ENCODE measurements at regions not wholly inside any gene's neighbourhood (a gene's known extent, or its start where the extent isn't known, plus 50 kb on each side); places are given as distances from the start of the nearest gene placed in this dataset.
"Not testable (repeated sequence)": the region's sequence is repeated elsewhere in the genome, so short reads cannot be mapped to it uniquely, and the experiment has no call there.

- DNase-seq = no peak
Observed at GRCh38 chr5:176133289-176133870, 104.8 kb upstream of the SIMC1 start.

GRCh38 chr5:176133877-176134276, 104.3 kb upstream of the SIMC1 start:
- ATAC-seq (no peak), DNase-seq (no peak)
- intact Hi-C loops (cut with DNase I) = no loop called here
- Histone ChIP-seq H3K27ac (no peak overlapping the region), H3K9me3 (no peaks in the 10 kb centered on the region), H3K27me3 (no peaks in the 10 kb centered on the region), H3K4me3 (no peak overlapping the region), H3K4me1 (peaks cover 14% of the 10 kb centered on the region), H3K36me3 (replicated peaks in 1 of 2; ENCODE audit: insufficient read depth in 1 of 2, low read depth in 2 of 2) (no peaks in the 10 kb centered on the region)
- WGBS, 2 donors = 30 to 67% methylated on average over 11 to 15 of the region's 15 CpGs
- TF ChIP-seq, protein P1, sequence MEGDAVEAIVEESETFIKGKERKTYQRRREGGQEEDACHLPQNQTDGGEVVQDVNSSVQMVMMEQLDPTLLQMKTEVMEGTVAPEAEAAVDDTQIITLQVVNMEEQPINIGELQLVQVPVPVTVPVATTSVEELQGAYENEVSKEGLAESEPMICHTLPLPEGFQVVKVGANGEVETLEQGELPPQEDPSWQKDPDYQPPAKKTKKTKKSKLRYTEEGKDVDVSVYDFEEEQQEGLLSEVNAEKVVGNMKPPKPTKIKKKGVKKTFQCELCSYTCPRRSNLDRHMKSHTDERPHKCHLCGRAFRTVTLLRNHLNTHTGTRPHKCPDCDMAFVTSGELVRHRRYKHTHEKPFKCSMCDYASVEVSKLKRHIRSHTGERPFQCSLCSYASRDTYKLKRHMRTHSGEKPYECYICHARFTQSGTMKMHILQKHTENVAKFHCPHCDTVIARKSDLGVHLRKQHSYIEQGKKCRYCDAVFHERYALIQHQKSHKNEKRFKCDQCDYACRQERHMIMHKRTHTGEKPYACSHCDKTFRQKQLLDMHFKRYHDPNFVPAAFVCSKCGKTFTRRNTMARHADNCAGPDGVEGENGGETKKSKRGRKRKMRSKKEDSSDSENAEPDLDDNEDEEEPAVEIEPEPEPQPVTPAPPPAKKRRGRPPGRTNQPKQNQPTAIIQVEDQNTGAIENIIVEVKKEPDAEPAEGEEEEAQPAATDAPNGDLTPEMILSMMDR (IDR thresholded peaks at IDR 0.05) = no peak
- TF ChIP-seq POLR2A (IDR thresholded peaks at IDR 0.05) = no peak

More at GRCh38 chr5:176133289-176133870, 104.8 kb upstream of the SIMC1 start:
- Histone ChIP-seq H3K27ac (no peak overlapping the region), H3K36me3 (replicated peaks in 1 of 2; ENCODE audit: insufficient read depth in 1 of 2, low read depth in 2 of 2) (no peaks in the 10 kb centered on the region), H3K27me3 (no peaks in the 10 kb centered on the region), H3K4me3 (no peak overlapping the region), H3K9me3 (no peaks in the 10 kb centered on the region), H3K4me1 (peaks cover 14% of the 10 kb centered on the region)
- ATAC-seq = no peak
- WGBS, 2 donors = 6 to 10% methylated on average over 27 to 34 of the region's 34 CpGs
- intact Hi-C loops (cut with DNase I) = no loop called here
- TF ChIP-seq, protein P1 (IDR thresholded peaks at IDR 0.05) = no peak
- TF ChIP-seq POLR2A (IDR thresholded peaks at IDR 0.05) = no peak

- no peaks in the 10 kb centered on the region for H3K27me3 ChIP-seq
- no peak for DNase-seq
- peaks cover 14% of the 10 kb centered on the region for H3K4me1 ChIP-seq
- no peak overlapping the region for H3K27ac ChIP-seq
- 39 to 46% methylated on average over 16 to 17 of the region's 17 CpGs for WGBS, 2 donors
- no peak for ATAC-seq
- intact Hi-C loops (cut with DNase I) = no loop called here
- no peaks in the 10 kb centered on the region for H3K36me3 ChIP-seq (replicated peaks in 1 of 2; ENCODE audit: insufficient read depth in 1 of 2, low read depth in 2 of 2)
- H3K9me3 ChIP-seq = no peaks in the 10 kb centered on the region
- H3K4me3 ChIP-seq = no peak overlapping the region
- no peak for TF ChIP-seq POLR2A (IDR thresholded peaks at IDR 0.05)
- TF ChIP-seq, protein P1 (IDR thresholded peaks at IDR 0.05) = no peak
Observed at GRCh38 chr5:176134529-176135223, 103.5 kb upstream of the SIMC1 start.

GRCh38 chr5:176140138-176140537, 98.1 kb upstream of the SIMC1 start:
- H3K27me3 ChIP-seq; DNase-seq; H3K27ac ChIP-seq; H3K9me3 ChIP-seq; H3K36me3 ChIP-seq (replicated peaks in 1 of 2; ENCODE audit: insufficient read depth in 1 of 2, low read depth in 2 of 2); H3K4me1 ChIP-seq; ATAC-seq; intact Hi-C loops (cut with DNase I); H3K4me3 ChIP-seq: not testable (repeated sequence)
- 74 to 77% methylated on average over 1 of the region's 1 CpG for WGBS, 2 donors

DNA sequence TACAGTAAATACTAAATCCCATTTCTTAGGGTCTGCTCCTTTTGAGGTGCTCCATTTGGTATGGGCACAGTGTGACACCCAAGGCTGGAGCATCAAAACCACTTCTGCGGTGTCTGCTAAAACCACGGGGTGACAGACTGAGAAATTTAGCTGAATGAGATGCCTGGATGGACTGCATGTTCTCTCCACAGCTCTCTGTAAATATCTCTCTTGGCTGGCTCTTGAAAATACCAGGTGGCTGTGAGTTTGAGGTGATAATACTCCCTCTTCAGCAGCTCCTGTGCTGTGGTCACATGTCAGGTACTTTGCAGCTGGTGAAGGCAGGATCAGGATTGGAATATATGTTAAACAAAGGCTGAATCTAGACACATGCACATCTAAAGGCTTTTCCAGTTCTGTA, 93.7 kb upstream of the SIMC1 start:
- H3K27ac ChIP-seq = no peak overlapping the region
- no peaks in the 10 kb centered on the region for H3K27me3 ChIP-seq
- TF ChIP-seq, protein P1 (IDR thresholded peaks at IDR 0.05) = no peak
- no peak for TF ChIP-seq POLR2A (IDR thresholded peaks at IDR 0.05)
- no peak for ATAC-seq
- H3K4me3 ChIP-seq = no peak overlapping the region
- H3K36me3 ChIP-seq (replicated peaks in 1 of 2; ENCODE audit: insufficient read depth in 1 of 2, low read depth in 2 of 2) = no peaks in the 10 kb centered on the region
- 58 to 59% methylated on average over 2 of the region's 2 CpGs for WGBS, 2 donors
- H3K4me1 ChIP-seq = no peaks in the 10 kb centered on the region
- H3K9me3 ChIP-seq = no peaks in the 10 kb centered on the region
- DNase-seq = no peak
- intact Hi-C loops (cut with DNase I) = no loop called here

GRCh38 chr5:176149948-176150347, 88.3 kb upstream of the SIMC1 start:
- H3K27ac ChIP-seq; H3K4me1 ChIP-seq; H3K36me3 ChIP-seq (replicated peaks in 1 of 2; ENCODE audit: insufficient read depth in 1 of 2, low read depth in 2 of 2); DNase-seq; H3K9me3 ChIP-seq; H3K4me3 ChIP-seq; intact Hi-C loops (cut with DNase I); ATAC-seq; H3K27me3 ChIP-seq: not testable (repeated sequence)
- WGBS, 2 donors = 93% methylated on average over 3 of the region's 3 CpGs; no CpG with 5 or more reads in 1 of the 2 donors

All from body of pancreas (tissue), 4 donors.